Occipital lobe (tissue), 1 donor: ENCODE measurements at regions not wholly inside any gene's neighbourhood (a gene's known extent, or its start where the extent isn't known, plus 50 kb on each side); places are given as distances from the start of the nearest gene placed in this dataset.

Experiments used
- DNase-seq: peaks from one replicate; lab custom pipeline; 2025; lab: John Stamatoyannopoulos, UW

- no peak for DNase-seq
Measured at GRCh38 chrX:121102101-121102500, 54.7 kb downstream of the GLUD2 start.

GRCh38 chrX:121103381-121103780 lies 56.0 kb downstream of the GLUD2 start:
- no peak for DNase-seq

- DNase-seq: no peak
Measured at GRCh38 chrX:121106484-121107235, 59.2 kb downstream of the GLUD2 start.

- DNase-seq: no peak
Measured at GRCh38 chrX:121109986-121110385, 62.6 kb downstream of the GLUD2 start.

GRCh38 chrX:121110536-121110935 lies 63.1 kb downstream of the GLUD2 start:
- DNase-seq: no peak

- no peak for DNase-seq
Measured at GRCh38 chrX:121114691-121115090, 67.3 kb downstream of the GLUD2 start.

GRCh38 chrX:121120690-121121605 lies 73.5 kb downstream of the GLUD2 start:
- no peak for DNase-seq

GRCh38 chrX:121122332-121122731 lies 74.9 kb downstream of the GLUD2 start:
- DNase-seq: no peak

- no peak for DNase-seq
Measured at GRCh38 chrX:121128925-121129877, 81.8 kb downstream of the GLUD2 start.

- DNase-seq: no peak
Measured at GRCh38 chrX:121132675-121133074, 85.3 kb downstream of the GLUD2 start.

GRCh38 chrX:121135488-121136207 lies 88.2 kb downstream of the GLUD2 start:
- DNase-seq: no peak

- no peak for DNase-seq
Measured at GRCh38 chrX:121146059-121146628, 98.7 kb downstream of the GLUD2 start.

- DNase-seq: no peak
Measured at GRCh38 chrX:121150217-121150616, 102.8 kb downstream of the GLUD2 start.

GRCh38 chrX:121151293-121151692 lies 103.9 kb downstream of the GLUD2 start:
- no peak for DNase-seq

GRCh38 chrX:121154858-121155404 lies 107.5 kb downstream of the GLUD2 start:
- DNase-seq: no peak

- DNase-seq: no peak
Measured at GRCh38 chrX:121160987-121161386, 113.6 kb downstream of the GLUD2 start.

GRCh38 chrX:121161501-121161933 lies 114.1 kb downstream of the GLUD2 start:
- DNase-seq: no peak

- no peak for DNase-seq
Measured at GRCh38 chrX:121163443-121163842, 116.0 kb downstream of the GLUD2 start.

- no peak for DNase-seq
Measured at GRCh38 chrX:121165930-121166359, 118.5 kb downstream of the GLUD2 start.
